SU-DHL-6 (cell line): ENCODE measurements at regions not wholly inside any gene's neighbourhood (a gene's known extent, or its start where the extent isn't known, plus 50 kb on each side); places are given as distances from the start of the nearest gene placed in this dataset.
"Not testable (repeated sequence)": the region's sequence is repeated elsewhere in the genome, so short reads cannot be mapped to it uniquely, and the experiment has no call there.

Experiments used
- H2AFZ ChIP-seq: fragments of 200-600 bp; sonication (generic); 2 replicates; pipeline ENCODE4 v1.6.1; 2014; ENCODE audit warnings: low read depth, mild to moderate bottlenecking, moderate library complexity, mixed read lengths, antibody characterized with exemption, low read length; ENCODE audit not compliant: severe bottlenecking
- H3F3A ChIP-seq: fragments of 200-600 bp; shearing (Covaris generic); 2 replicates; pipeline ENCODE4 v1.6.0; 2016; ENCODE audit warnings: antibody characterized with exemption, mild to moderate bottlenecking; ENCODE audit not compliant: insufficient read depth
- H3K27ac ChIP-seq: fragments of 200-600 bp; sonication (generic); 2 replicates; pipeline ENCODE4 v1.5.1; 2016; ENCODE audit warnings: low read depth, mild to moderate bottlenecking, low read length, moderate library complexity, mixed read lengths
- H3K27me3 ChIP-seq: fragments of 200-600 bp; sonication (generic), shearing (Covaris generic); 2 replicates; pipeline ENCODE4 v1.6.0; 2014; ENCODE audit warnings: mild to moderate bottlenecking, low read length
- H3K36me3 ChIP-seq: fragments of 200-600 bp; sonication (generic); 2 replicates; pipeline ENCODE4 v1.6.1; 2014; ENCODE audit warnings: mild to moderate bottlenecking, low read length, mixed read lengths
- H3K4me2 ChIP-seq: fragments of 300-600, 200-600 bp; shearing (Covaris generic), sonication (generic); 2 replicates; pipeline ENCODE4 v1.6.0; 2014; ENCODE audit warnings: low read length, low read depth, mild to moderate bottlenecking; ENCODE audit not compliant: poor library complexity, severe bottlenecking
- H3K4me3 ChIP-seq: fragments of 200-600 bp; sonication (generic); 2 replicates; pipeline ENCODE4 v1.5.1; 2014; ENCODE audit warnings: antibody characterized with exemption, low read length, mild to moderate bottlenecking, mixed read lengths; ENCODE audit not compliant: insufficient read depth, poor library complexity, severe bottlenecking
- H3K79me2 ChIP-seq: fragments of 200-600 bp; sonication (generic); 2 replicates; pipeline ENCODE4 v1.6.1; 2014; ENCODE audit warnings: mild to moderate bottlenecking, low read length, moderate library complexity; ENCODE audit not compliant: insufficient read depth
- H3K9ac ChIP-seq: fragments of 200-600 bp; sonication (generic); 2 replicates; pipeline ENCODE4 v1.7.0; 2014; ENCODE audit warnings: mild to moderate bottlenecking, low read length
- H3K9me2 ChIP-seq: fragments of 200-600 bp; sonication (generic); replicated peaks from 2 replicates; pipeline ENCODE4 v1.6.1; 2014; ENCODE audit warnings: low read length; ENCODE audit not compliant: insufficient read depth
- H3K9me3 ChIP-seq: fragments of 200-600 bp; sonication (generic); 2 replicates; pipeline ENCODE4 v1.6.1; 2014; ENCODE audit warnings: low read length, mixed read lengths; ENCODE audit not compliant: insufficient read depth
- H4K20me1 ChIP-seq: fragments of 200-600 bp; sonication (generic); 2 replicates; pipeline ENCODE4 v1.6.1; 2014; ENCODE audit warnings: low read depth, mild to moderate bottlenecking, antibody characterized with exemption, low read length, moderate library complexity, mixed read lengths
- EZH2phosphoT487 ChIP-seq: fragments of 200-600 bp; sonication (generic), shearing (Covaris generic); conservative IDR thresholded peaks from 2 replicates; pipeline ENCODE4 v1.6.1; 2018; ENCODE audit warnings: mild to moderate bottlenecking, antibody characterized with exemption, low read length, moderate library complexity, mixed read lengths
- TF ChIP-seq, protein P1 (sequence below): fragments of 200-600 bp; sonication (generic); IDR thresholded peaks from one replicate; pipeline ENCODE4 v1.5.1; 2017; ENCODE audit warnings: antibody characterized with exemption, mild to moderate bottlenecking, low read length, moderate library complexity; ENCODE audit not compliant: insufficient read depth, poor library complexity, severe bottlenecking

DNA sequence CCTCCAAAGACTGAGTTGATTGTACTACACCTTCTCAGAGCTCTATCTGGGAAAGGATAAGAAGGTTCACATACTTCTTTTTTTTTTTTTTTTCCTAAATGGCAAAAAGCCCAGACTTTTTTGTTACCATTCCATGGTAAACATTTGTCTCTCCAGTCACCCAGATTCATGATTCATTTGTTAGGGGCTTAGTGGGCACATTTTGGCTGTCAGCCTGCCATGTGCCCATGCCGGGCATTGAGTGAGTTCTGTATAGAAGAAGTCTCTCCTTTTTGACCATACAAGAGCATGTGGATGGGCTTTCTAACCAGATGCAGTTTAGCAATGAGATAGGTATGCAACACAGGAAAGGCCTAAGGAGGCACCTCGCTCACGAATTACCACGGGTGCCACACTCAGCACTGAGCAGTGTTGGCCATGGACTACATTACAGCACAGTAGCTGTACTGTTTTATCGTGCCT, 447.5 kb upstream of the HSF2 start:
- no peak overlapping the region for H3K9ac ChIP-seq

DNA sequence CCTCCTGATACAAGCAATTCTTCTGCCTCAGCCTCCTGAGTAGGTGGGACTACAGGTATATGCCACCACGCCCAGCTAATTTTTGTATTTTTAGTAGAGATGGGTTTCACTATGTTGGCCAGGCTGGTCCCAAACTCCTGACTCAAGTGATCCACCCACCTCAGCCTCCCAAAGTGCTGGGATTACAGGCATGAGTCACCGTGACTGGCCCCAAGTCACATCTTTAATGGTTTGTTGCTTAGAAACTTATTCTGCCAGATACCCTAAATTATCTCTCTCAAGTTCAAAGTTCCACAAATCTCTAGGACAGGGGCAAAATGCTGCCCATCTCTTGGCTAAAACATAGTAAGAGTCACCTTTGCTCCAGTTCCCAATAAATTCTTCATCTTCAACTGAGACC, 444.1 kb upstream of the HSF2 start:
- H3K79me2 ChIP-seq, H2AFZ ChIP-seq, H3K9me3 ChIP-seq, H3K4me3 ChIP-seq, H3K27me3 ChIP-seq, H3K4me2 ChIP-seq, H3K27ac ChIP-seq, H3K9me2 ChIP-seq, H3K9ac ChIP-seq, H4K20me1 ChIP-seq, H3K36me3 ChIP-seq, H3F3A ChIP-seq: not testable (repeated sequence)

More for the DNA sequence above, 447.5 kb upstream of the HSF2 start:
- Histone ChIP-seq H3K27me3 (no peaks in the 10 kb centered on the region), H3K79me2 (no peaks in the 10 kb centered on the region), H3K27ac (no peak overlapping the region), H3F3A (no peaks in the 10 kb centered on the region), H3K9me2 (no peaks in the 10 kb centered on the region), H4K20me1 (no peaks in the 10 kb centered on the region), H3K4me3 (no peak overlapping the region), H3K9me3 (no peaks in the 10 kb centered on the region), H3K36me3 (no peaks in the 10 kb centered on the region), H3K4me2 (no peak overlapping the region), H2AFZ (no peak overlapping the region)
- no peak for TF ChIP-seq EZH2phosphoT487
- TF ChIP-seq, protein P1, sequence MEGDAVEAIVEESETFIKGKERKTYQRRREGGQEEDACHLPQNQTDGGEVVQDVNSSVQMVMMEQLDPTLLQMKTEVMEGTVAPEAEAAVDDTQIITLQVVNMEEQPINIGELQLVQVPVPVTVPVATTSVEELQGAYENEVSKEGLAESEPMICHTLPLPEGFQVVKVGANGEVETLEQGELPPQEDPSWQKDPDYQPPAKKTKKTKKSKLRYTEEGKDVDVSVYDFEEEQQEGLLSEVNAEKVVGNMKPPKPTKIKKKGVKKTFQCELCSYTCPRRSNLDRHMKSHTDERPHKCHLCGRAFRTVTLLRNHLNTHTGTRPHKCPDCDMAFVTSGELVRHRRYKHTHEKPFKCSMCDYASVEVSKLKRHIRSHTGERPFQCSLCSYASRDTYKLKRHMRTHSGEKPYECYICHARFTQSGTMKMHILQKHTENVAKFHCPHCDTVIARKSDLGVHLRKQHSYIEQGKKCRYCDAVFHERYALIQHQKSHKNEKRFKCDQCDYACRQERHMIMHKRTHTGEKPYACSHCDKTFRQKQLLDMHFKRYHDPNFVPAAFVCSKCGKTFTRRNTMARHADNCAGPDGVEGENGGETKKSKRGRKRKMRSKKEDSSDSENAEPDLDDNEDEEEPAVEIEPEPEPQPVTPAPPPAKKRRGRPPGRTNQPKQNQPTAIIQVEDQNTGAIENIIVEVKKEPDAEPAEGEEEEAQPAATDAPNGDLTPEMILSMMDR: no peak

DNA sequence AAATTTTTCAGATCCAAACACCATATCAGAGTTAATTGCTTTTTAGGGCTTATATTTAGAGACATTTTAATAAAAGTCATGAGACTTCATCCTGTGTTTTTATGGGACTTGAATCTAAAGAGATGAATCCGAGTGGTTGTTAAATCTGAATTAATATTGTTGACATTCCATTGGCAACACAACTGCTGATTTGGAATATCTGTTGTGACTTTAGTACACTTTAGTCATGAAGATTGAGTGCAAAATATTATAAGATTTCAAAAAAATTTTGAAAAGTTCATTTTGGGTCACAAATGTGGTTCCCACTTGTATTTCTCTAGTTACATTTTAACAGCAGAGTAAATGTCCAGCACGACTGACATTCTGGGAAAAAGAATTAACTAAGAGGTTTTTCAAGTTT, 442.7 kb upstream of the HSF2 start:
- TF ChIP-seq, protein P1: no peak
- no peak for TF ChIP-seq EZH2phosphoT487
- no peaks in the 10 kb centered on the region for H4K20me1 ChIP-seq
- no peaks in the 10 kb centered on the region for H3K27me3 ChIP-seq

DNA sequence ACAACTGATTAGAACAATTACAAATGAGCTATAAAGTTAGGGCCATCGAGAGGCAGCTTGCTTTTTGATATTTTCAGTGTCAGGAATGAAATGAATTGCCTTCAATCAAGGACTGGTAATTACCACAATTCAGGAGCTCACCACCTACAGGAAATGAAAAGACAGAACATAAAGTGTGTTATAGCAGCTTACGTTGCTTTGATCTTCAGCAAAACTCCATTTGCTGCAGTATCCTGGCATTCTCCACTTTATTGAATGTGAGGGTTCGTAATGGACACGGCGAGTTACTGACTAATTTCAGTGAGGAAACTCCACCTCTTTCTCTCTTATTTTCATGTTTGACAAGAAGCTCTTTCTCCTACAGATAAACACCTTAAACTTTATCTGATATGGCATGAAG, 440.0 kb upstream of the HSF2 start:
- no peaks in the 10 kb centered on the region for H3K36me3 ChIP-seq
- no peaks in the 10 kb centered on the region for H3F3A ChIP-seq
- no peak overlapping the region for H2AFZ ChIP-seq
- no peak overlapping the region for H3K27ac ChIP-seq
- H3K79me2 ChIP-seq: no peaks in the 10 kb centered on the region
- H3K9ac ChIP-seq: no peak overlapping the region
- H4K20me1 ChIP-seq: no peaks in the 10 kb centered on the region
- no peak overlapping the region for H3K4me2 ChIP-seq
- TF ChIP-seq, protein P1: no peak
- TF ChIP-seq EZH2phosphoT487: no peak
- H3K9me3 ChIP-seq: no peaks in the 10 kb centered on the region
- H3K4me3 ChIP-seq: no peak overlapping the region
- H3K9me2 ChIP-seq: no peaks in the 10 kb centered on the region
- no peaks in the 10 kb centered on the region for H3K27me3 ChIP-seq

More for the DNA sequence above, 442.7 kb upstream of the HSF2 start:
- Histone ChIP-seq H3K9me3 (no peaks in the 10 kb centered on the region), H3K4me2 (no peak overlapping the region), H3F3A (no peaks in the 10 kb centered on the region), H3K9me2 (no peaks in the 10 kb centered on the region), H2AFZ (no peak overlapping the region), H3K9ac (no peak overlapping the region), H3K36me3 (no peaks in the 10 kb centered on the region), H3K79me2 (no peaks in the 10 kb centered on the region), H3K27ac (no peak overlapping the region), H3K4me3 (no peak overlapping the region)
